ENCODE measurements at regions not wholly inside any gene's neighbourhood (a gene's known extent, or its start where the extent isn't known, plus 50 kb on each side); places are given as distances from the start of the nearest gene placed in this dataset.
"Not testable (repeated sequence)": the region's sequence is repeated elsewhere in the genome, so short reads cannot be mapped to it uniquely, and the experiment has no call there.

DNA sequence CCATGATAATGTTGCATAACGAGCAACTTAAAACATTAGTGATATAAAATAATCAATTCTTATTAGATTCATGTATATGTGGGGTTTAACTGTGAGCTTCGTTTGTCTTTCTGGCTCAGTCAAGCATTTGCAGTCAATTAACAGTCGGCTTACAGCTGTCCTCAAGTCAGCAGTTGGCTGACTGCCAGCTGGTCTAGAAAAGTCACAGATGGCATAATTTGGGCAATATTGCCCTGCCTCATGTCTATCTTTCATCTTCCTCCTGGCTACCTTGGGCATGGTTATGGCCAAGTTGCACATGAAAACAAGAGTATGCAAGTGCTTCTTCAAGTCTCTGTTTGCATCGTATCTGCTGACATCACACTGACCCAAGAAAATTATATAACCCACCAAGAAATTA is 186.1 kb upstream of the ZWINT start:
- no peak for DNase-seq

DNA sequence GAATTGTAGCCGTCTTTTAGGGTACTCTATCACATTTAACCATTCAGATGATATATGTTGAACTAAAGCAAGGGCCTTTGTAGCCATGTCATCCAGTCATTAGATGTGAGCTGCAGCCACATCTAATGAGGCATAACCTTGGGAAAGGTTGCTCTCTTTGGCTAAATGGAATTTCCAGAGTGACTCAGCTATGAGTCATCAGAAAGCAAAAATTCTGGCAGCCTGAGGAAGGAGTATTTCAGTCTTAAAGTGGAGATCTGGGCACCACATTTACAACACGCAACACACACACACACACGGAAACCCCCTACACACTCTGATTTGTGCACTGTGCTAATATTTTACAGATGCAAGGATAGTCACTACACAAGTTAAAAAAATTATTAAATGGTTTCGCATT is 176.9 kb upstream of the ZWINT start:
- DNase-seq, result no peak

DNA sequence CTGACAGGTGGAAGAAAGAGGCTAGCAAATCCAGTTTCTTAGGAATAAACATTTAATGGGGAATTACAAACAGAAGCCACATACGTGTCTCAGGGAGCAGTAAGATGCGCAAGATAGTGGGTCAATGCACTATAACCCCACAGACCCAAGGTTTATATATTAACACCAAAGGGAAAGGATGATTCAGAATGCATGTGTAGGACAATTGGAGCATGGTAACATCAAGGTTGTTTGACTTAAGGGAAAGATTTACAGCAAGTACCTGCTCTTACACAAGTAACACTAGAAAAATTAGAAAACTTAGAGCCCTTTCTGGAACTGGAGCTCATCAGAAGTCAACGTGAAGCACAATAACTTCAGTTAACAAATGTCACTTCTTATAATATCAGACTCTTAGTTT is 161.1 kb upstream of the ZWINT start:
- DNase-seq, result no peak

DNA sequence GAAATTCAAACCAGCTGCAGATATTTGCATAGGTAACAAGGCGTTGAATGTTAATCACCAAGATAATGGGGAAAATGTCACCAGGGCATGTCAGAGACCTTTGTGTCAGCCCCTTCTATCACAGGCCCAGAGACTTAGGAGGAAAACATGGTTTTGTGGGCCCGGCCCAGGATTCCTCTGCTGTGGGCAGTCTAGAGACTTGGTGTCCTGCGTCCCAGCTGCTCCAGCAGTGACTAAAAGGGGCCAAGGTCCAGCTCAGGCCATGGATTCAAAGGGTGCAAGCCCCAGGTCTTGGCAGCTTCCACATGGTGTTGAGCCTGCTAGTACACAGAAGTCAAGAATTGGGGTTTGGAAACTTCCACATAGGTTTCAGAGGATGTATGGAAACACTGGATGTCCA is 147.5 kb upstream of the ZWINT start:
- no peak for DNase-seq

DNA sequence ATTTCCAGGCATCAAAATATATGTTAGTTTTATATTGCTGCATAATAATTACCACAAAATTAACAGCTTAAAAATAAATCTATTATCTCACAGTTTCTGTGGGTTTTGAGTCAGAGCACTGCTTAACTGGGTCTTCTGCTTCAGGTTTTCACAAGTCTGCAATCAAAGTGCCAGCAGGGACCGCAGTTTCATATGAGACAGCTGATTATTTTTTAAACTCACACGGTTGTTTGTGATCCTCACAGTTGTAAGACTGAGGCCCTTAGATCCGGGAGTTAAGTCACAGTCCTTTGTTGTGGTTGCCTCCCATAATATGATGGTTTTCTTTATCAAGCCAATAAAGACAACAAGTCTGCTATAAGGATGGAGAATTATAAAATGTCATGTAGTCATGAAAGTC is 146.0 kb upstream of the ZWINT start:
- DNase-seq, result no peak

DNA sequence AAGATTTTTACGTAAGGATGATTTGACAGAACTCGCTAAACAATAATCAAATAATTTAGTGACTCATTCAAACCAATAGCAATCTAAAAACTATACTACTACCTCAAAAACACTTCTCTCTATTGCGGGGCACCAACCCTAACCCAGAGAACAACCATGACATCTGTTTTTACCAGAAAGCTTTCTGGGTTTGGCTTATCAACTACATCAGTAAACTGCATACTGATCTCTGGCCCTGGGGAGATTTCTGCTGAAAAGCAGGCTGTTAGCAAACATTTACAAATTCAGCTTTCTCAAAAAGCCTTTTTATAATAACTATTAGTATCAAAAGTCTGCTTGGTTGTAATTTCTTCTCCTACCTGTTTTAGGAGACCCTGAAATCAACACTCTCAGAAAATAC is 144.5 kb upstream of the ZWINT start:
- no peak for DNase-seq

DNA sequence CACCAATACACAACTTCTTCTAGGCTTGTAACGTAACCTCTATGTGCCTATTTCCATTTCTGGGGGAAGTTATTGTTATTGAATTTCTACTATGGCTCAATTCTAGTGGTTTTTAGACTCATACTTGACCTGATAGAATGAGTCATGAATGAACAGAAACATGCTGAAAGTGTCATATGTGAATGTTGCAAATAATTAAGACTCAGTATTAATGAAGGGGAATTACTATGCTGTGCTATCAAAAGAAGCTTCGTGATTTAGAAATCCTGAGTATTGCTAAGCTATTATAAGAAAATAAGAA is 135.1 kb upstream of the ZWINT start:
- no peak for DNase-seq

DNA sequence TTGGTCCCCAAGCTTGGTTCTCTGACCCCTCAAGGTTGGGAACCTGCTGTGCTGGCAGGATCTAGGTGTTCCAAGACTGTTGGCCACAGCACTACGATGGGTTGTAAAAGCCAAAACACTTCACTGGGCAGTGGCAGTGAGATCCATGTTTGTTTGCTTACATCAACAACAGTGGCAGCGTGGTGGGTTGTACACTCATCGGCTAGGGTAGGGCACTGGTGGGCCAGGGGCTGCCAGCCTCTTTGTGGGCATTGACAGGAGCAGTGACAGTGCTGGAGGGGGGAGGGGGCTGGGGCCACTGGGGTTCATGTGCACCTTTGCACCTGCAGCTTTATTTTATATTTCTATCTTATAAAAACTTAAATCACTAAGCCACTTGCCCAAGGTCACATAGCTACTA is 126.7 kb upstream of the ZWINT start:
- DNase-seq, result no peak

DNA sequence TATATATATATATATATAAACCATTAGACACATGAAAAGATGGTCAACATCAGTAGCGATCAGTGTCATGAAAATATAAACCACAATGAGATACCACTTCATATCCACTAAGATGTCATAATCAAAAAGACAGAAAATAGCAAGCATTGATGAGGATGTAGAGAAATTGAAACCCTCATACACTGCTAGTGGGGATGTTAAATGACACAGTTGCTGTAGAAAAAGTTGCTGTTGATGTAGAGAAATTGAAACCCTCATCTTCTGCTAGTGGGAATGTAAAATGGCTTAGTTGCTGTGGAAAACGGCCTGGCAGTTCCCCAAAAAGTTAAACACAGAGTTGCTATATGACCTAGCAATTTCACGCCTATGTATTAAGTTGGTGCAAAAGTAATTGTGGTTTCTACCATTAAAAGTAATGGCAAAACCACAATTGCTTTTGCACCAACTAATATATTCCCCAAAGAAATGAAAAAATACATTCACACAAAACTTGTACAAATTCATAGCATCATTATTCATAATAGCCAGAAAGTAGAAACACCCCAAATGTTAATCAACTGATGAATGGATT is 120.5 kb upstream of the ZWINT start:
- DNase-seq, result no peak

DNA sequence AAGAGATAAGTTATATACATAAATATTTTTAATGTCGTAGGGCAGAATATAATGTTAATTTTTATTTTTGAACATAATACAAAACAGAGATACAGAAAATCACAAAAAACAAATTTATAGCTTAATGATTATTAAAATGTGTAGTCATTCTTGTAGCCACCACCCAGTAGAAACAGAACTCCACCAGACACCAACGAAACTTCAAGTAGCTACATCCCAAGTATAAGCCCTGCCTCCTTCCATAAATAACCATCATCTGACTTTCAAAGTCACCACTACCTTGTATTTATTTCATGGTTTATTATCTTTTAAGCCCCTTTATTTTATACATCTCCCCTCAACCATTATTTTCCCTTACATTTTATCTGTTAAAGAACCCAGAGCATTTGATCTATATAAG is 111.9 kb upstream of the ZWINT start:
- DNase-seq, result no peak

DNA sequence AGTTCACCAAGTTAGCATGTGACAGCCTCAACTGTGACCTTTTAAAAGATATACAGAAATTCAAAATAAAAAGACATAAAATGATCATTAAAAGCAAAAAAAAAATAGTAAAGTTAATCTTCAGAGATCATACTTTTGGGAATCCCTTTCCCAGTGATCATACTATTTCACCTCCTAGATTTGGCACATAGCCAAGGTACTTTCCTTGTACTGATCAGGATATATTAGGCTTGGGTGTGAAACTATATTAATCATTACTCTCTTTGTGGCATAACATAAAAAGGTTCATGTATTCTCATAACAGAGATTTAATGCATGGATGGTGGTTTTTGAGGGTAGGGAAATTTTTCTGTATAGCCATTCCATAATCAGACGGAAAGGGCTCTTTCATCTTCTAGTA is 109.6 kb upstream of the ZWINT start:
- DNase-seq, result no peak

DNA sequence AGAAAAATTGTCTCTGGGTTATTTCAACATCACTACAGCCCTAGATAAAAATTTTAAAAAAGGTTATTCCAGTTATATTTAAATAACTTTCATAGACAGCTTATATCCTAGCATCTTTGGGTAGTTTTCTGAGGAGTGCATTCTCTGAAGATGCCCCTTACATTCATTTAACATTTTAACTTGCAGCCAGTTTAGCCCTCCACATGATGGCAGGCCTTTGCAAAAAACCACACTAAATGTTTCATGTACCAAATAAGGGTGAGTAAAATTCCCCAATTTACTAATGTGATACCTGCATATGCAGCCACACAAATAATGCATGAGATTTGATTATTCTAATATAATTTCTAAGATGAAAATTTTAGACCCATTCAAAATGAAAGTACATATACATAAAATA is 108.4 kb upstream of the ZWINT start:
- DNase-seq, result no peak

DNA sequence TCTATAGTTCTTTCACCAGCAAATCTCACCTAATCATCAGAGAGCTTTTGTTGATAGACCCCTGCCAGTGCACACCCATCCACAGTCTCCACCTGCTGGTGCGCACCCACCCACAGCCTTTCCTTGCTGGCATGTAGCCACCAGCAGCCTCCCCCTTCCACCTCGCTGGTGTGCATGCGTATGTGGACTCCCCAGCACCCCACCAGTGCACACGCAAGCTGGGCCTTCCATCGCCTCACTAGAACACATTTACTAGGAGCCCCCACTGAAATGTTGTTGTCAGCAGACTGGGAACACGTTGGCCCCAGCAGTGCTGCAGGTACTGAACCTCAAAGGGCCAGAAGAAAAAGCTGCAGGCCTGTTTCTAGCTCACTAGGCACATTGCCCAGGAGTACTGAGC is 104.9 kb upstream of the ZWINT start:
- no peak for DNase-seq

DNA sequence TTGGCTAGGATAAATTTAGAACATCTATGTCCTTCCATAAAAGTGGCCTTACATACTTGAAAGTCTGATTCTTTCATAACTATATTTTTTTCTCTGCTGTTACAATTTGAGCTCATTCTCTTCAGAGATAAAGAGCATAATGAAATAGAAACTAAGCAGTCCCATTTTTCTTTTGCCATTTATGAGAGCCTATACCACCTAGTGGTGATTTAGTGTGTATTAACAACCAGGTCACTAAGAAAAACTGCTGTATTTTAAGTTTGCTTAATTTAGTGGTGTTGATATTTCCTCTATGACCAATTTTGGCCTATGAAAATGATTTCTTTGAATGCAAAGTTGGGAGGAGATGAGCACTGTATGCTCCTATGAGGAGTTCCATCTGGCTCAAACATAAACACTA is 88.7 kb upstream of the ZWINT start:
- DNase-seq, result no peak

DNA sequence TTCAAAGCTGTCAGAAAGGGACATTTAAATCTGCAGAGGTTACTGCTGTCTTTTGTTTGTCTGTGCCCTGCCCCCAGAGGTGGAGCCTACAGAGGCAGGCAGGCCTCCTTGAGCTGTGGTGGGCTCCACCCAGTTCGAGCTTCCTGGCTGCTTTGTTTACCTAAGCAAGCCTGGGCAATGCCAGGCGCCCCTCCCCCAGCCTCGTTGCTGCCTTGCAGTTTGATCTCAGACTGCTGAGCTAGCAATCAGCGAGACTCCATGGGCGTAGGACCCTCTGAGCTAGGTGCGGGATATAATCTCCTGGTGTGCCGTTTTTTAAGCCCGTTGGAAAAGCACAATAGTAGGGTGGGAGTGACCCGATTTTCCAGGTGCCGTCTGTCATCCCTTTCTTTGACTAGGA is 86.6 kb upstream of the ZWINT start:
- not testable (repeated sequence) for DNase-seq

DNA sequence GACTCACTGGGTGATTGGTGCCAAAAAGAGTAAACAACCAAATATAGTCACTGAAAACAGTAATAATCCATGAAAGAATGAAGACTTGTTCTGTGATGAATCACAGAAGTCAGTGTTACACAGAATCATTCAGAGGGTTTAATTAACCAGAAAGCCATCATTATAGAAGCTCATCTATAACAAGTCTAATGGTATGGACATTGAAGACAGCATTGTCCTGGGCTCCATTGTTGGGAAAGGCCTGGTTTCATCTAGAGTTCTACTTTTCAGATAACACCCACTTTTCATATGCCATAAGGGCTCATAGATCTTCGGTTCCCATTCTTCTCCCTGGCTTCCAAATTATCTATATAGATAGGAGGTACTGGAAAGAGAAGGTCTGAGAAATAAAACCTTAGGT is 80.3 kb upstream of the ZWINT start:
- DNase-seq, result not testable (repeated sequence)
